Body of pancreas (tissue), 4 donors: ENCODE measurements at regions not wholly inside any gene's neighbourhood (a gene's known extent, or its start where the extent isn't known, plus 50 kb on each side); places are given as distances from the start of the nearest gene placed in this dataset.

Source experiments
- CTCF ChIP-seq, 7 experiments: fragments of 450-650 bp in 4 of 7; fragments of 200-600 bp in 3 of 7; sonication (generic) in 3 of 7; IDR thresholded peaks; one replicate each; pipeline ENCODE4 v1.5.1; 2016 to 2019; ENCODE audit warnings: antibody characterized with exemption in 7 of 7
- POLR2A ChIP-seq, 3 donors: fragments of 450-650 bp; IDR thresholded peaks; one replicate each; pipeline ENCODE4 v1.6.1; 2016; ENCODE audit warnings: antibody characterized with exemption in 3 of 3, mild to moderate bottlenecking in 2 of 3

- TF ChIP-seq POLR2A (IDR thresholded peaks at IDR 0.05) (no peak), CTCF (IDR thresholded peaks at IDR 0.05) (no peak)
Observed at GRCh38 chr9:28925157-28925556, 1351.9 kb upstream of the C9orf72 start.
